Bronchial epithelial cell (primary cell): ENCODE measurements at regions not wholly inside any gene's neighbourhood (a gene's known extent, or its start where the extent isn't known, plus 50 kb on each side); places are given as distances from the start of the nearest gene placed in this dataset.

ENCODE experiments used
- DNase-seq: peaks from one replicate; pipeline ENCODE4 v3.0.0-alpha.2; 2010; ENCODE audit warnings: low read depth
- FAIRE-seq: peaks from 2 replicates; lab custom pipeline; 2011; peaks lifted over from hg19 to GRCh38; lab: Jason Lieb, UNC
- H3K27me3 ChIP-seq: 2 replicates; pipeline ENCODE4 v1.5.1; 2011; ENCODE audit warnings: low read length; ENCODE audit not compliant: control insufficient read depth, insufficient read depth
- H3K36me3 ChIP-seq: 2 replicates; pipeline ENCODE4 v1.5.1; 2011; ENCODE audit warnings: low read length; ENCODE audit not compliant: control insufficient read depth, insufficient read depth
- H3K4me3 ChIP-seq: 2 replicates; pipeline ENCODE4 v1.5.1; 2011; ENCODE audit warnings: mild to moderate bottlenecking, low read depth, low read length, control low read depth
- TF ChIP-seq, protein P1 (sequence below): IDR thresholded peaks from 2 replicates; pipeline ENCODE4 v1.5.1; 2011; ENCODE audit warnings: mild to moderate bottlenecking, moderate library complexity, low read length, control low read depth, inconsistent platforms; ENCODE audit not compliant: insufficient read depth, severe bottlenecking

DNA sequence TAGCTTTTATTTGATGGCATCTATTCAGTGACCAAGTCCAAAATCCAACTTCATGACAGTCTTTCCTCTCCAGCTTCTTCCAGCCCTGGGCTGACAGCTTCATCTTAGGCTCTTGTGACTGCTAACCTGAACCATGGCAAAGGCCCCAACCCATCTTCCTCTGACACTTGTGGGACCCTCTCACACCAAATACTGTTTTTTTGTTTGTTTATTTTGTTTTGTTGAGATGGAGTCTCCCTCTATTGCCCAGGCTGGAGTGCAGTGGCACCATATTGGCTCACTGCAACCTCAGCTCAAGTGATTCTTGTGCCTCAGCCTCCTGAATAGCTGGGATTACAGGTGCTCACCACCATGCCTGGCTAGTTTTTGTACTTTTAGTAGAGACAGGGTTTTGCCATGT, 265.2 kb downstream of the GATA3 start:
- no peak for FAIRE-seq
- Histone ChIP-seq H3K27me3 (no peaks in the 10 kb centered on the region), H3K36me3 (no peaks in the 10 kb centered on the region), H3K4me3 (no peak overlapping the region)
- TF ChIP-seq, protein P1, sequence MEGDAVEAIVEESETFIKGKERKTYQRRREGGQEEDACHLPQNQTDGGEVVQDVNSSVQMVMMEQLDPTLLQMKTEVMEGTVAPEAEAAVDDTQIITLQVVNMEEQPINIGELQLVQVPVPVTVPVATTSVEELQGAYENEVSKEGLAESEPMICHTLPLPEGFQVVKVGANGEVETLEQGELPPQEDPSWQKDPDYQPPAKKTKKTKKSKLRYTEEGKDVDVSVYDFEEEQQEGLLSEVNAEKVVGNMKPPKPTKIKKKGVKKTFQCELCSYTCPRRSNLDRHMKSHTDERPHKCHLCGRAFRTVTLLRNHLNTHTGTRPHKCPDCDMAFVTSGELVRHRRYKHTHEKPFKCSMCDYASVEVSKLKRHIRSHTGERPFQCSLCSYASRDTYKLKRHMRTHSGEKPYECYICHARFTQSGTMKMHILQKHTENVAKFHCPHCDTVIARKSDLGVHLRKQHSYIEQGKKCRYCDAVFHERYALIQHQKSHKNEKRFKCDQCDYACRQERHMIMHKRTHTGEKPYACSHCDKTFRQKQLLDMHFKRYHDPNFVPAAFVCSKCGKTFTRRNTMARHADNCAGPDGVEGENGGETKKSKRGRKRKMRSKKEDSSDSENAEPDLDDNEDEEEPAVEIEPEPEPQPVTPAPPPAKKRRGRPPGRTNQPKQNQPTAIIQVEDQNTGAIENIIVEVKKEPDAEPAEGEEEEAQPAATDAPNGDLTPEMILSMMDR = no peak
- no peak for DNase-seq

DNA sequence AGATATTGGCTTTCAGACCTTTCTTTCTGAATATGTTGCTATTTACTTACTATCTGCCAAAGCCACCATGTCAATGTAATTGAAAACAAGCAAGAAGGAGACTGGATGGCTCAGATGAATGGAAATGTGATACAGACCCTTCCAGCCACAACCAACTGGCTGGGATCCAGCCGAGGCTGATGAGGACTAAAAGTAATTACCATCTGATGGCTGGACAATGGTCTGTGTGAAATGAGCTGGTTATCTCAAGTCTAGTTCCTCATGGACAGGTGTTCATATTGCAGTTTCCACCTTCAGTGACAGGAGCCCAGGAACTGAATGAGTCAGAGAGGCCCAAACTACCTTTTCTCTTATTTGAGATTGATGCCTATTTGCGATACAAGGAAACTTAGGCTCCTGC, 267.5 kb downstream of the GATA3 start:
- TF ChIP-seq, protein P1 = no peak
- Histone ChIP-seq H3K27me3 (no peaks in the 10 kb centered on the region), H3K4me3 (no peak overlapping the region), H3K36me3 (no peaks in the 10 kb centered on the region)
- FAIRE-seq (no peak), DNase-seq (no peak)

DNA sequence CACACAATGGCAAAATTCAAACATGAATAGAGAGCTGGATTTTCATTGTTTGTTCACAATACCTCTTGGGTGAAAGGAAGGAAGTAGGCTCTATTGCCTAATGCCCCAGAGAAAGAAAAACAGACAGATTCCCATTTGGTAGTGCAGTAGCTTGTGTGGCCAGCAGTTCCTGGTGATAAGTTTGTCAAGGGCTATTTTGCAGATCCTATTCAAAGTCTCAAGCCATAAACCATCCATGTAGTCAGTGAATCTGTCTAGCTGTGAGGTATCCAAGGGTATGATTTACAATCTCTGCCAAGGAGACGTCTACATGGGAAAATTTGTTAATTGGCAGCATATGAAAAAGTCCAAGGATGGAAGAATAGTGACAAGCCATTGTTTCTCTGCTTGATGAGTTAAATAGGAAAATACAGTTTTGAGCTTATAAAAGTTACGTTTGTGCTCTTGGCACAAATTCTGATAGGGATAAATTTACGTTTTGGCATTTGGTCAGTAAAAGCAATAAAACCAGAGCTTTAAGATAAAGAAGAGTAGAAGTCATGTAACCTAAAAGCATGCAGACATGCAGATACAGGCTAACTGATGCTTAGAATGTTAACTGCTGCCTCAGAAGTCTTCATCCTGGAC, 269.1 kb downstream of the GATA3 start:
- H3K27me3 ChIP-seq = no peaks in the 10 kb centered on the region
- no peak overlapping the region for H3K4me3 ChIP-seq
- H3K36me3 ChIP-seq = no peaks in the 10 kb centered on the region
- DNase-seq = no peak
- FAIRE-seq = no peak
- TF ChIP-seq, protein P1 = no peak

DNA sequence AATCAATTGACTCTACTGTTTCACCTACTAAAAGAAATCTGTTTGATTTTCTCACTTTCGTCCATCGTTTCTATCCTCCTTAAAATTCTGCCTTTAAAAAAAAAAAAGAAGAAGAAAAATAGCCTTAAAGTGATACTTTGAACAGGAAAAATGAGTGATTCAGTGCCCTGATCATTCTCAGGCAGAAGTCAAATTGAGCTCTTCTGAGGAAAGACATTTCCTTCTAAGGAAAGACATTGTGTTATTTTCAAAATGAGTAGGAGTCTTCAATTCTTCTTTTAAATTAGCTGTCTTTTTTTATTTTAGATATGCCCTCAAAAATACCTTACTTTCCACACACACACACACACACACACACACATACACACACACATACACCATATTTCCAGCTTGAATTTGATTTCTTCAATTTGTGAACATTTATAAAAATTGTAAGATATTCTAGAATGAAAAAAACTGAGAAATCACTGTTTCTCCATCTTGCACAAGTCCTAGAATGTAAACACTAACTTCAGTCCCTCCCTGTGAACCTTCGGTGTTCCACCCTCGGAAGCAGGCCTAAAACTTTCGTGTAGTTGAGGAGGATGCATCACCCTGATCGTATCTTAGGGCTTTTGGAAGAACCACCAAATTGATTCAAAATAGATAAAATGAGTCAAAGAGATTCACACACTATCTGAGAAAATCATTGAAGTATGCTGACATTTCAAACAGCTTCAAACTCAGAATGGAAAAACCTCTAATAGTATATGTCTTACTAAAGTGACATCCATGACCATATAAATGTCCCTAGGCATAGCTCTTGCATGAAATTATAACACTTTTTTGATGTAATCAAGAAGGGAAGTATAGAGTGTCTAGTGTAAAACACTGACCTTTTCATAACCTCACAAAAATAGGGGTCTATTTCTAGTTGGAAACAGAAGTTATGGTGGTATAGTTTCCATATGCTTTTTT, 270.8 kb downstream of the GATA3 start:
- H3K27me3 ChIP-seq = no peaks in the 10 kb centered on the region
- H3K4me3 ChIP-seq = no peak overlapping the region
- DNase-seq = no peak
- TF ChIP-seq, protein P1 = no peak
- no peaks in the 10 kb centered on the region for H3K36me3 ChIP-seq
- no peak for FAIRE-seq

DNA sequence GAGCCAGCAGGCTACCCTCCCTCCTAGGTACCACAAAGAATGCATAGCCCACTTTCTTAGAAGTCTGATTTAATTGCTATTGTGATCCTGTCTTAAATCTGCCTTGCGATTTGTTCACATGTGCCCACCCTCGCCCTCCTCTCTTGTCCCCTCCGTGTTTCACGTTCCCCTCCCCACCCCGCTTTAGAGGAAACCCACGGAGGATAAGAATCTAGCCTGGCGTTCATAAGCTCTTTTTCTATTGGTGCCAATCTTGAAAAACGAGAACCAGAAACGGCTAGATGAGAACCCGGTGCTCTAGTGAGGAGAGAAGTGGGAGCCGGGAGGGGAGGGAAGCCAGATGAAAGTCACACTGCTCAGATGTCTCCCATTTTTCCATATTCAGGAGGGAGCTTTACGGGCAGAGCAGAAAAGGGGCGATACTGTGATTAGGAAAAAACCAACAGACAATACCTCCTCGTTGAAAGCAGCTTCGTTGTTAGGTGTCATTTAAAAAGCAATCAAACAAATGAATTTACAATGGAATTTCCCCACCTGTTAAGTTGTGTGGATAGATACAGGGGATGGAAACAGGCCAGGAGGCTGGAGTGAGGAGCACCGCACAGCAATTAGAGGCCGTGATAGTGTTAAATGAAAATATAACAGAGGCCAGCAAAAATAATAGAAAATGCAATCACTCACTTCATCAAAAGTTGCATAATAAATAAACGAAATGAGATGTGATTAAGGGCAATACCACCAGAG, 272.1 kb downstream of the GATA3 start:
- DNase-seq = no peak
- TF ChIP-seq, protein P1 = no peak
- FAIRE-seq = no peak
- Histone ChIP-seq H3K36me3 (no peaks in the 10 kb centered on the region), H3K4me3 (no peak overlapping the region), H3K27me3 (no peaks in the 10 kb centered on the region)
